ENCODE measurements at regions not wholly inside any gene's neighbourhood (a gene's known extent, or its start where the extent isn't known, plus 50 kb on each side); places are given as distances from the start of the nearest gene placed in this dataset.

GRCh38 chr7:80385508-80385907 is 126.4 kb downstream of the GNAT3 start:
- Histone ChIP-seq H2AFZ (ENCODE audit: low read depth, low read length) (no peak overlapping the region), H4K20me1 (ENCODE audit: insufficient read depth, low read length) (no peaks in the 10 kb centered on the region), H3K27ac (ENCODE audit: low read depth, low read length) (no peak overlapping the region), H3K4me2 (ENCODE audit: low read length) (no peak overlapping the region), H3K79me2 (ENCODE audit: insufficient read depth, low read length) (no peaks in the 10 kb centered on the region), H3K4me3 (ENCODE audit: insufficient read depth, low read depth, low read length) (no peak overlapping the region), H3K9me3 (ENCODE audit: insufficient read depth, low read depth, low read length) (no peaks in the 10 kb centered on the region), H3K9ac (ENCODE audit: low read length) (no peak overlapping the region), H3K36me3 (ENCODE audit: insufficient read depth, low read length) (no peaks in the 10 kb centered on the region), H3K27me3 (ENCODE audit: insufficient read depth, low read length) (no peaks in the 10 kb centered on the region), H3K4me1 (ENCODE audit: insufficient read depth, low read length) (no peaks in the 10 kb centered on the region)
- FAIRE-seq (no peak), DNase-seq (ENCODE audit: low read depth) (no peak)
- Mint-ChIP-seq H3K36me3 (ENCODE audit: low read depth, unreplicated experiment) (no peaks in the 10 kb centered on the region), H3K27ac (ENCODE audit: unreplicated experiment) (no peak overlapping the region), H3K9me3 (ENCODE audit: unreplicated experiment) (no peaks in the 10 kb centered on the region), H3K4me1 (ENCODE audit: low read depth, unreplicated experiment) (peaks cover 5% of the 10 kb centered on the region), H3K27me3 (ENCODE audit: low read depth, unreplicated experiment) (no peaks in the 10 kb centered on the region), H3K4me3 (ENCODE audit: unreplicated experiment) (no peak overlapping the region)
- no peak for TF ChIP-seq CTCF (IDR thresholded peaks at IDR 0.05; ENCODE audit: insufficient read depth, low read depth, low read length)
- TF ChIP-seq EZH2 (IDR thresholded peaks at IDR 0.05; ENCODE audit: insufficient read depth, low read length): no peak

GRCh38 chr7:80380957-80381356 is 130.9 kb downstream of the GNAT3 start:
- Mint-ChIP-seq H3K36me3 (ENCODE audit: low read depth, unreplicated experiment) (no peaks in the 10 kb centered on the region), H3K27me3 (ENCODE audit: low read depth, unreplicated experiment) (no peaks in the 10 kb centered on the region), H3K9me3 (ENCODE audit: unreplicated experiment) (no peaks in the 10 kb centered on the region), H3K4me1 (ENCODE audit: low read depth, unreplicated experiment) (peaks cover 3% of the 10 kb centered on the region), H3K27ac (ENCODE audit: unreplicated experiment) (no peak overlapping the region), H3K4me3 (ENCODE audit: unreplicated experiment) (no peak overlapping the region)
- Histone ChIP-seq H3K27ac (ENCODE audit: low read depth, low read length) (no peak overlapping the region), H4K20me1 (ENCODE audit: insufficient read depth, low read length) (no peaks in the 10 kb centered on the region), H3K27me3 (ENCODE audit: insufficient read depth, low read length) (no peaks in the 10 kb centered on the region), H3K79me2 (ENCODE audit: insufficient read depth, low read length) (no peaks in the 10 kb centered on the region), H3K4me3 (ENCODE audit: insufficient read depth, low read depth, low read length) (no peak overlapping the region), H3K9me3 (ENCODE audit: insufficient read depth, low read depth, low read length) (no peaks in the 10 kb centered on the region), H3K4me1 (ENCODE audit: insufficient read depth, low read length) (peaks cover 9% of the 10 kb centered on the region), H3K4me2 (ENCODE audit: low read length) (no peak overlapping the region), H2AFZ (ENCODE audit: low read depth, low read length) (no peak overlapping the region), H3K9ac (ENCODE audit: low read length) (no peak overlapping the region), H3K36me3 (ENCODE audit: insufficient read depth, low read length) (no peaks in the 10 kb centered on the region)
- DNase-seq (ENCODE audit: low read depth) (no peak), FAIRE-seq (no peak)
- TF ChIP-seq CTCF (IDR thresholded peaks at IDR 0.05; ENCODE audit: insufficient read depth, low read depth, low read length) (no peak), EZH2 (IDR thresholded peaks at IDR 0.05; ENCODE audit: insufficient read depth, low read length) (no peak)

- FAIRE-seq: peak; percentile 59
- no peak overlapping the region for H3K9ac ChIP-seq (ENCODE audit: low read length)
- no peak overlapping the region for H3K27ac Mint-ChIP-seq (ENCODE audit: unreplicated experiment)
These were observed 132.6 kb downstream of the GNAT3 start for GRCh38 chr7:80379034-80379982.

More at GRCh38 chr7:80379034-80379982, 132.6 kb downstream of the GNAT3 start:
- Mint-ChIP-seq H3K4me3 (ENCODE audit: unreplicated experiment) (no peak overlapping the region), H3K27me3 (ENCODE audit: low read depth, unreplicated experiment) (no peaks in the 10 kb centered on the region), H3K4me1 (ENCODE audit: low read depth, unreplicated experiment) (peaks cover 3% of the 10 kb centered on the region), H3K36me3 (ENCODE audit: low read depth, unreplicated experiment) (no peaks in the 10 kb centered on the region), H3K9me3 (ENCODE audit: unreplicated experiment) (no peaks in the 10 kb centered on the region)
- Histone ChIP-seq H3K4me2 (ENCODE audit: low read length) (peak overlapping the region; percentile 20), H4K20me1 (ENCODE audit: insufficient read depth, low read length) (no peaks in the 10 kb centered on the region), H3K4me1 (ENCODE audit: insufficient read depth, low read length) (peaks cover 9% of the 10 kb centered on the region), H3K27me3 (ENCODE audit: insufficient read depth, low read length) (no peaks in the 10 kb centered on the region), H3K4me3 (ENCODE audit: insufficient read depth, low read depth, low read length) (no peak overlapping the region), H3K9me3 (ENCODE audit: insufficient read depth, low read depth, low read length) (no peaks in the 10 kb centered on the region), H3K36me3 (ENCODE audit: insufficient read depth, low read length) (no peaks in the 10 kb centered on the region), H3K27ac (ENCODE audit: low read depth, low read length) (peak overlapping the region; percentile 46), H3K79me2 (ENCODE audit: insufficient read depth, low read length) (no peaks in the 10 kb centered on the region), H2AFZ (ENCODE audit: low read depth, low read length) (no peak overlapping the region)
- peak; percentile 82 for DNase-seq (ENCODE audit: low read depth)
- no peak for TF ChIP-seq EZH2 (IDR thresholded peaks at IDR 0.05; ENCODE audit: insufficient read depth, low read length)
- no peak for TF ChIP-seq CTCF (IDR thresholded peaks at IDR 0.05; ENCODE audit: insufficient read depth, low read depth, low read length)

Measured in astrocyte (in vitro differentiated cells and primary cell).